HG02763 (cell line): ENCODE measurements at regions not wholly inside any gene's neighbourhood (a gene's known extent, or its start where the extent isn't known, plus 50 kb on each side); places are given as distances from the start of the nearest gene placed in this dataset.
"Not testable (repeated sequence)": the region's sequence is repeated elsewhere in the genome, so short reads cannot be mapped to it uniquely, and the experiment has no call there.

Source experiments
- ATAC-seq: cut with Tn5 transposase; IDR thresholded peaks from one replicate; pipeline ENCODE4 v1.9.1; 2021; ENCODE audit warnings: mild to moderate bottlenecking, moderate library complexity; ENCODE audit not compliant: unreplicated experiment

DNA sequence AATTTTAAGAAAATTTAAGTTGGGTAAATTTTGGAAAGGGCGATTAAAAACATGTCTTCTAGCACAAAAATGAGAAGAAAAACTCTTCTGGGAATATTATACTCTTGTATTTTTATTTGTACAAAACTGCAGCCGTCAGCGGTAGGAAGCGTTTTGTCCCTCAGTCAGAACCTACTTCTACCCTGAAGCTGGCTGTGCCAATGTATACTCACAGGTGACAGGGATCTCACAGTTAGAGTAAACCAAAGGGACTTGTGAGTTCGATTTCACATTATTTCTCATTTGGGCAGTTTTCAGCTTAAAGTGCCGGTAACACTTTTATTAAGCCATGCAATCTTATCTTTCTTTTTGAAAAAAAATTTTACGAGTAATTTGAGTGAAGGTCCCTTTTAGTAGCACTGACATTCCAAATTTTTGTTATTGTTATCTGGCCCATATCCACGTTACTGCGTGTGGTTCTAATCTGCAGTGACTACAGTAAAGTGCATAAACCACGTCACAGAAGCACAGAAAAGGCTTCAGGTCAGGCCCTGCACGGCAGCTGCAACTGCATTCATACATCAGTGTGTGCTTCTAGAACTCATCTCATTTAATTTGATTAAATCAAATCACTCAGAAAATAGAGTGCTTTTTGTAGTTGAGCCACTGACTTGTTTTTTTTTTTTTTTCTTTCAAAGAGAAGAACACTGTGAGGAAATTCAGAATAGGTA is 387.3 kb downstream of the LIG4 start:
- ATAC-seq: no peak

DNA sequence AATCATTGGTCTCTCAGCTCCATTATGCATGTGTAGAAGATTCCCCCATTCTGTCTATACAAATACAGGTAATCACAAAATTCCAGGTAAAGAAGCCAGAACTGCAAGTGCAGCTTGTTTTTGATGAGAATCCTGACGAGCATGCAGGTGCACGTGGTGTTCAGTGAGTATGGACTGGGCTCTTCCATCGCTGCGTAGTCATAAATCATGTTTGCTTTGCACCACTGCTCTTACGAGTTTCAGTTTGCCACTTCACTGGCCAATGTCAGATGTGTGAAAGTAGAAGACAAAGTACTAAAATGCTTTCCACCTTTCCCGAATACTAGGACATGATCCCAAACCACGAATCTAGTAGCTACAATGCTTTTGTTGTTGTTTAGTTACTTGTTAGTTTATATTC is 390.7 kb downstream of the LIG4 start:
- ATAC-seq: no peak

DNA sequence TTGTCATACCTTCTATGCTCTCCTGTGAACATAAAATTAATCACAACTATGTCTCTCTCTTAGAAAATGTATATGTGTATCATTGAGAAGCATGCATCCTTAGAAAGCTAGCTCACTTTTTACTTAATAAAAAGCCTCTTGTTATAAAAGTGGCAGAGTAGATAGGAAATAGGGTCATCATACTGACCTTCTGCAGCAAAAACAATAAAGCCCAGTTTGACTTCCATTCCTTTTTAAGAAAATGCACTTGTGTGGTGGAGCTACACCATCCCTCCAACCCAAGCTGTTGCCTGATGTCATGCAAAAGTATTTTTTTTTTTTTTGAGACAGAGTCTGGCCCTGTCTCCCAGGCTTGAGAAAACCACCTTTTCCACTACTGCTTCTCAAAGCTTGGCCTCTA is 393.3 kb downstream of the LIG4 start:
- ATAC-seq: no peak

DNA sequence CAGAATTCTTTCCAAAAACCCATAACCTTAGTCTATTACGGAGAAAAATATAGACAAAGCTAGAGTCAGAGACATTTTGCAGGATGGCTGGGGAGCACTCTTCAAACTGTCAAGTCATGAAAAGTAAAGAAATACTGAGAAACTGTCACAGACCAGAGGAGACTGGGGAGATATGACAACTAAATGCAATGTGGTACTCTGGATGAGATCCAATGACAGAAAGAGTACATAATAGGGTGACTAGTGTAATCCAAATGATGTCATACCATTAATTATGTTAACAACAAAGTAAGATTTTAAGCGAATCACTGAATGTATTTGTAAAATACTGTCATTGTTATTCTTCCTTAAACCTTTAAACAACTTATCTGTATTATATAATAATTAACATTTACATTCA is 393.8 kb downstream of the LIG4 start:
- no peak for ATAC-seq

DNA sequence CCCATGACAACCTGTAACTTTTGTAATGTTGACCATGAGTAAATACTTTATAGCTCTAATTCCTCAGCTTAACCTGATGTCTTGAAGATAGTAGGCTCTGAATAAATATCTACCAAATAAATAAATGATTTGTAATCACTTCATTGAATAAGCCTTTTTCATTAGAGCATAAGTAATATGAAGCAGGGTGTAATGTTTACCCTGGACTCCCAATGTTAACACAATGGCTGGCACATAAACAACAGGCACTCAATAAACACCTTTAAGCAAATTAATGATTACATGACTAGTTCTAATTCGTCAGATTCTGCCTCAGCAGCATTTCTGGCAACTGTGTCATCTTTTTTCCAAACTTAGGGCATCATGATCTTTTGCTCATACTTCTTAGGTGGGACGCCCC is 396.3 kb downstream of the LIG4 start:
- no peak for ATAC-seq

DNA sequence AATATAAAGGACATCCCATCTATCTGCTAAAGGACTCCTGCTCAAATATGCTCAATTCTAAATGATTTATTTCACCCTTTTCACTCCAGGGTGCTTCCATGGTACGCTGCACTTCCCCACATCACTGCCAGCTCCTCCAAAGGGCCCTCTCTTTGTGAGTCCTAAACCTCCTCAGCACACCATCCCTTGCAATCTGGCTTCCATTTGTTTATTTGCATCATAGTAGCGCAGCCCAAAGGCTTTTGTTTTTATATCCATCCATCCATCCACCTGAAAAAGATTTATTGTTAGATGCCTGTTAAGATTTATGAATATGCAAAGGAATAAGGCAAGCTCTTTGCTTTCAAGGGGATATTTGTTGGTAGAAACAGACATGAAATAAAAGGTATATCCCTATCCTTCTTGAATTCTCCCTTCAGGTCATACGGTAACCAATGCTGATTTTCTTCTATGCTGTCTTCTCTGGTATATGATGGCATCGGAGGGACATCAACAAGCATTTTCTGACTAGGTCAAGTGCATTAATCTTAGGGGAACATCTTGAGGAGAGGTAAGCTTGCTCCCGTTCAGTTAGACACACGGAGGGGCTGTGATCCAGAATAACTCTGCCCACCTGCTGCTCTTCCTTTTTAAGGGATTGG is 397.6 kb downstream of the LIG4 start:
- ATAC-seq: no peak

DNA sequence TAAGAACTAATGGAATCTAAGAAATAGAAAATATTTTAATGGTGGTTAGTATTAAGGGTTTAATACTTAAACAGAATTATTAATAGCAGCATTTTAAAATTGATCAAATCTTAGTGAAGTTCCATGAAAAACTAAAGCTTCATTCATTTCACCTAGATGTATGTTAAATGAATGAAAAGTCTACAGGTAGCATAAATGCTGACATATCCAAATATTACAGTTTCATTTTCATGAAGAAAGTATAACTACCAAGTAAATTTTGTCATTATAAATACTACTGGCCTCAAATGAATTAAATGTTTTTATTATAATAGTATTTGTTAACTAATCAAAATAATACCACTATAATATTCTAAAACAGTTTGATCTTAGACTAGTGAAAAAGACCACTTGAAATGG is 403.3 kb downstream of the LIG4 start:
- ATAC-seq: no peak

DNA sequence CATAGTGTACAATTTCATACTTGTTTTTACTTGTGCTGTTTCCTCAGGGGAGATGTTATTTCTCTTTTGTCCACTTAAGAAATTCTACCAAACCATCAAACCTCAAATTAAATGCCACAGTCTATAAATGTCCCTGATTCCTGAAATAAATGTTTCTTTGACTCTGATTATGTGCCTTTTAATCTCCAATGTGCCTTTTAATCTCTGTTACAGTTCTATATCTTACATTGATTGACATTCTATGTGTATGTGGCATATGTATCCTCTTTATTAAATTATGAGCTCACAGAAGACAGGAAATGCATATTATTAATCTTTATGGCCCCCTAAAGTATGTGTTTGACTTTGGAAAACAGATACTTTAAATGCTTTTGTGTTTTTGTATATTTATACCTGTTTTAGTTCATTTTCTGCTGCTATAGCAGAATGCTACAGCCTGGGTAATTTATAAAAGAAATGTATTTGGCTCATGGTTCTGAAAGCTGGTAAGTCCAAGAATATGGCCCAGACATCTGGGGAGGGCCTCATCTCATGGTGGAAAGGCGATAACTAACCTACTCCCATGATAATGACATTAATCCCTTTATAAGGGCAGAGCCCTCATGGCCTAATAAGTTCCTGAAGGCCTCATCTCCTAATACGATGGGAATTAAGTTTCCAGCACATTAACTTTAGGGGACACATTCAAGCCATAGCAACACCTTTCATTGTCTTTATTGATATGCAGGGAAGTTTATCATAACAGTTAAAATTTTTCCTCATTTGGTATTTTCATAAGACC is 403.9 kb downstream of the LIG4 start:
- ATAC-seq: no peak

DNA sequence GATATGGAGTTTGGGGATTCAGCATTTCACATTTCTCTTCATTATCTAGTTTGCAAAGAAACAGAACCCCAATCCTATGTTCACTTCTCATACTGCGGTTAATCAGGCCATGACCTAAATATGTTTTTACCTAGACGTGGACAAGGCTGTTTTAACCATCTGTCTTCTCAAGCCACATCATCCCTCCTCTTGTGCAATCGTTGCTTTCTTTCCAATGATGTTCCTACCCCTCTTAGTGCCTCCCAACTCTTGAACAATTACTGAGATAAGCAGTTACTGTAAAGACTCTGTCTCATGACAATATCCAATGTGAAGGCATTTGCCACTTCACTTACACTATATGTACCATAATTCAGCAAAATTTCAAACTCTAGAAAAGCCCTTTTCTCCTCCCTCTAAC is 406.2 kb downstream of the LIG4 start:
- no peak for ATAC-seq

DNA sequence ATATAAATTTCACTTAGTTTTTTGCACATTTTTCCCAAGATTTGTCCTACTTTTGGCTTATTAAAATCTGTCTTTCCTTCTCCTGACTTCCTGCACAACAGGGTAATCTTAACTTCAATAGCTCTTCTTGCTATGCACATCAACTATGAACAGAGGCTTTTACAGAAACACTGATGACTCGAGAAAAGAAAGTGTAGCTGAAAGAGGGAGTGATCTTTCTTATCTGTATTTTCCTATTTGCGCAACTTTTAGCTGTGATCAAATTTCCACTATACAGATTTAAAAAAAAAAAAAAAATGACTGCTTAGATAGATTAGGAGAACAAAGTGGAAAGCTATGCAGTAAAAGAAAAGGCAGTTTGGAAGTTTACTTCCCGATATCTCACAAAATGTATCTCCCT is 406.9 kb downstream of the LIG4 start:
- no peak for ATAC-seq

DNA sequence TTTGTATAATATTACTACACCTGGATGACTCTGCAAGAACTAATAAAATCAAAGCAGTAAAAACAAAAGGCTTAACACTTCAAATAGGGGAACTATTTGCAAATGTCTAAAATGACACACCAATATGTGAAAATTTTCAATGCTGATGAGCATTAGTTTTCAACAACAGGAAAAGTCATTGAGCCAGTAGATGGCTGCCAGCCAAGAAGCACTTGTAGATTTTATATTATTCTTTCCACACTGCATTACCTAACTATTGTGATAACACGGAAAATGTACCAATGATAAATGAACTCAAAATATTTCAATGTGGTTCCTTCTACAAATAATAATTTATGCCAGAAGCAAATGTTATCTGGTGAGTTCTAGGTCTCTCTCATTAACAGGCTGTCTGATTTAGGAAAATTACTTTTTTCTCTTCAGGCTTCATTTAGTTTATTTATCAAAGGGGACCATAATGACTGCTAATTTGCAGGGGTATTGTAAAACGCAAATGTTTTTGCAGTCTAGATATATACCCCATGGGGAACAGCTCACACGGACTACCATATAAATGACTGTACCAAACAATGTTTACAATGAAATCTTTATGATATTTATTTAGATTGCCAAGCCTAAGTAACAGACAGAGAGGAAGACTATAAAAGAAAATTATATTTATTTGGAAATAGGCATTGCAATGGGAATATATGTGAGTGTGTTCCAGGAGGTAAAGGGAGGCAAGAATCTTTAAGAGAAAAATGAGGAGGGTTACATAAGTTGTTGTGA is 407.8 kb downstream of the LIG4 start:
- no peak for ATAC-seq

DNA sequence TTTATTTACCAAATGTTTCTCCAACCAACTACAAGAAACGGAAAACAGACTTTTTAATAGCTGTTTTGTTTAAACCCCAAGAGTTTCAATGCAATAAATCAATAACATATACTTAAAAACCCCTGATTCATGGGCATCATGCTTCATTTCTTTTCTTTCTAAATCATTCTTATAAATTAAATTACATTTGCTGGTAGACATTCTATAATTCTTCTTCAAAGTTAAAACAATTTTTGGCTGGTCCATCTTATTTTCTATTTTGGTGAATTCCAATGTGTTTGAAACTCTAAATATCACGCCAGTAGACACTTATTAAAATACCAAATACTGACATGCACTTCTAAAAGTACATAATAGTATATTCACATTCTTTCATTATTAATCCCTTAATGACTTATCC is 408.6 kb downstream of the LIG4 start:
- ATAC-seq: no peak

DNA sequence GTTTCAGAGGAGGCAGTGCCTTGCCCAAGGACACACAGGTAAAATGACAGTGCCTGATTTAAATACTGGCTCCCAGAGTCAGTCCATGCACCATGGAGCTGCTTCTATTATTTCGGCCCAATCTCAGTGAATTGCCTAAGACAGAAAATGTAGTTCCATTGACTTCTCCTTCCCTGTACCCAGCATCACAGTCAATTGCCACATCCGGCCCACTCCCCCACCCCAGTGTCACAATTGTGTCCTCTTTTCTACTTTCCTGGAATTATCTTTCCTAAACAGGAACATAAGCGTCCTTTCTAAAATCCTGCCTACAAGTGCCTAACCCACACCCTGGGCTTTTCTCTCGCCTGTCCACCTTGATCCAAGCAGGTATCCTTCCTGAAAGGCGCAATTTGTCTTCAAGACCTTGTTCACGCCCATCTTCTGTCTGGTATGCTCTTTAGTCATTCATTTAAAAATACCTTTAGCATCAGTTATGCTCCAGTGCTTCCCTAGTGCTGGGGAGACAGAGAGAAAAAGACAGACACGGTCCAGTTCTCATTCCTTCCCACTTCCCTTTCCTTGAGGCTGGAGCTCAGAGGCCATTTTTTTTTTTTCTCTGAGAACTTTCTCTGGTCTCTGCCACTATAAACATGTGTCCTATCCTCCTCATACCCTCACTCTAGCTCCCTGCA is 411.4 kb downstream of the LIG4 start:
- no peak for ATAC-seq

DNA sequence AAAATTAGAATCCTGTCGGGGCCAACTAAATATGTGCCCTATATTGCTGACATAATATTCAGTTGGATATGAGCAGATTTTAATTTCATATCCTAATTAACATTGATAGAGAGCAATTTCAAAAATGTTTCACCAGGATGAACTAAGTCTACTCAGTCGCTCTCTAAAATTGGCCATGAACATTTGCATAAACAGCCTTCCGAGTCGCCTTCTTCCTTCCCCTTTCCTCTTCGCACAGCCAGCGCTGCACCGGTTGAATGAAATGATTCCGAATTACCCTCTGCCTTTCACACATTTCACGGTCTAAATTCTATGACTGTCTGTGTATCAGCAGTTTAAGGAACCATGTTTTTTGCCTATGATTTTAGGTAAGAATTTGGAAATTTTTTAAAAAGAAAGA is 413.7 kb downstream of the LIG4 start:
- no peak for ATAC-seq

DNA sequence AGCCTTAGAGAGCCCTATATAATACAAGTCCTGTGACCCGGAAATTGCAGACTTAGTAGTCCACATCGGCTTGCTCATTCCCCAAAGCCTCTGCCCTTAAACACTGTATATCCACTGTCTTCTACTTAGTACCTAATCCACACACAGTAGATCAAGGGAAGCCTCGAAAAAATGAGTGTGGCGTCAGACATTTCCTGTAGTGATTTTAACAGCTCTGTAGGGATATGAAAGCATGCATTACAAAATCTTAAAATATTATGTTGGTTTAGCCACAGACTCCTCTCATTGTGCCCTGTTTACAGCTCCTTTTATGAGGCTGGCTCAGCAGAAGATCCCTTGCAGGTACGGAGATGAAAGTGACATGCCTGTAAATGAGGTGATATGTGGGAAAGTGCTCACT is 416.3 kb downstream of the LIG4 start:
- ATAC-seq: no peak

DNA sequence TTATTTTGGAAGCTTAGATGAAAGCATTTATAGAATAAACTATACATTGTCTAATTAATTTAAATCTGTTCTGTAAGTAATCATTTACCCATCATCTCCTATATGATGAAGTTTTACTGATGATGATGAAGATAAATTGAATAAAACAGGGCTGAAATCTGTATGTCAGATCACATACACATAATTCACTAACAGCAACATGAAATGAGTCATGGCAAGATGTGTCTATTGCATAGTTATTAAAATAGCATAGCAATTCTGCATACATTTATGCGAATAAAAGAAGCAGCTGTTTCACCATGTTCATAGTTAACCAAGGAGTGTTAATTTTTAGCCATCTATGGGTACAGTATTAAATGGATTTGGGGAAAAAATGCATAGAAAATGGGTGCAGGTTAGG is 424.9 kb downstream of the LIG4 start:
- no peak for ATAC-seq

DNA sequence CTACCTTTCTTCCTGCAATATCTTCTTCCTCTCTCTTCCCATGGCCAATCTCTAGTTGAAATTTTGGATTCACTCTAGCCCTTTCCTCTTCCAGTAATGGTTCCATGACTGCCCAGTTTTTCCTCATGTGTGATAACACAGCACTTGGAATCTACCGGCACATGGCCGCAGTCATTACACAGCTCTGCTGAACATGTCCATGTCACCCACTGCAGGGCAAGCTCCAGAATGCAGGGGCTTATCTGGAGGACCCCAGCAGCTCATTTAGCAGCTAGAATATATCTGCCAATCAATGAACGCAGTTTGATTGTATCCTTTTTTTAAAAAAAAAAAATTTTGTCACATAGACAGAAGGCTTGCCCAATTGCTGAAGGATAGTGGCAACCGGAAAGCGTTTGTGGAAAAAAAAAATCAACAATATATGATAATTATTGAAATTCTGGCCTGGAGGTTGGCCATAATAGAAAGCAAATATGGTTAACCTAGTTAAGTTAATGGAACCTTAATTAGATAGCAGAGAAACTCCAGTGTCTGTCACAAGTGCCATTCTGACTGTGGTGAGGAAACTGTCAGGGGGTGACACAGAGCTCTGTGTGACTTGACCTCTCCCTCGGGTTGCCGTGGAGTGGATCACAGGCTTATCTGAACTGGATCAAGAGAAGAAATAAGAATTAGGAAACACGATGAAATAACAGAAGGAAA is 426.7 kb downstream of the LIG4 start:
- ATAC-seq: no peak

DNA sequence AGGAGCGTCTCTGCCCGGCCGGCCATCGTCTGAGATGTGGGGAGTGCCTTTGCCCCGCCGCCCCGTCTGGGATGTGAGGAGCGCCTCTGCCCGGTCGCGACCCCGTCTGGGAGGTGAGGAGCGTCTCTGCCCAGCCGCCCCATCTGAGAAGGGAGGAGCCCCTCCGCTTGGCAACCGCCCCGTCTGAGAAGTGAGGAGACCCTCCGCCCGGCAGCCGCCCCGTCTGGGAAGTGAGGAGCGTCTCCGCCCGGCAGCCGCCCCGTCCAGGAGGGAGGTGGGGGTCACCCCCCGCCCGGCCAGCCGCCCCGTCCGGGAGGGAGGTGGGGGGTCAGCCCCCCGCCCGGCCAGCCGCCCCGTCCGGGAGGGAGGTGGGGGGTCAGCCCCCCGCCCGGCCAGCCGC is 432.7 kb downstream of the LIG4 start:
- ATAC-seq: not testable (repeated sequence)

DNA sequence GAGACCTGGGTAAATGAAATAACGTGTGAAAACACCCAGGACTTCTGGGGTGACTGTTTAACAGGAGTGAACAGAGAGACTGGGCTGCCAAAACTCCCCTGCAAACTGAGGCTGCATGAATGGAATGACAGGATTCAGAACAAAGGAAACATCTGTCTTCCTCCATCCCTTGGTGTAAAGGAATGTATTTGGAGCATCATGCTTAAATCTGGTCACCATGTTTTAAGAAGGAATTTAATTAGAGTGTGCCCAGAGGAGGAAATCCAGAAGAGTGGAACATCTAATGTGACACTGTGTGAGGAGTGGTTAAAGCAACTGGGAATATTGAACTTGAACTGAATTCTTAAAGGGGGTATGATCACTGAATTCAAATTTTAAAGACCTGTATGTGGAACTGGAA is 437.2 kb downstream of the LIG4 start:
- ATAC-seq: no peak

DNA sequence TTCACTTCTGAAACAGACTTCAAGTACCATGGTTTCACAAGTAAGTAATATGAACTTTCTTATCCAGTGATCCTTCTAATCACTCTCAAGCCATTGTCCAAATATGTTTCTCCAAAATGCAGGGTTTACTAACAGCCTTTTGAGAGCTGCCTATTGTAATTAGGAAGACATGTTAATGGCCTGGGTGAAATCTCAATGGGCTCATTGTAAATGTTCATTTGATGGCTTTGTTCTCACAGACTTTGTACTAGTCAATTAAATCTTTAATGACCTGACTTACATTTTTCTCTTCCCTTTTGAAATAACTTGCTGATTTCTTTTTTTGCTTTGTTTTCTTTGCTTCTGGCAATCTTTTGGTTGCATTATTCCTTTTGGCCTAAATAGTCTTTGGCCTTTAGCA is 444.8 kb downstream of the LIG4 start:
- ATAC-seq: no peak
